ENCODE measurements at regions not wholly inside any gene's neighbourhood (a gene's known extent, or its start where the extent isn't known, plus 50 kb on each side); places are given as distances from the start of the nearest gene placed in this dataset.

- Histone ChIP-seq H3K27ac (ENCODE audit: low read length) (no peak overlapping the region), H3K27me3 (ENCODE audit: insufficient read depth, low read depth, low read length) (no peaks in the 10 kb centered on the region), H3K9ac (ENCODE audit: low read length) (no peak overlapping the region), H3F3A (ENCODE audit: insufficient read depth, low read length, poor library complexity, severe bottlenecking) (no peaks in the 10 kb centered on the region), H3K9me3 (ENCODE audit: low read length) (no peaks in the 10 kb centered on the region), H2AFZ (ENCODE audit: low read depth, low read length) (no peak overlapping the region), H4K20me1 (ENCODE audit: insufficient read depth) (no peaks in the 10 kb centered on the region), H3K9me2 (ENCODE audit: insufficient read depth, low read length) (no peaks in the 10 kb centered on the region), H3K4me2 (ENCODE audit: low read length) (no peak overlapping the region), H3K4me3 (ENCODE audit: low read length) (no peak overlapping the region), H3K36me3 (ENCODE audit: insufficient read depth, low read length) (no peaks in the 10 kb centered on the region), H3K79me2 (replicated peaks; ENCODE audit: insufficient read depth, low read length) (no peaks in the 10 kb centered on the region)
- no peak for TF ChIP-seq MXI1 (conservative IDR thresholded peaks at IDR 0.05; ENCODE audit: poor library complexity, severe bottlenecking)
- no peak for TF ChIP-seq REST (IDR thresholded peaks at IDR 0.05; ENCODE audit: borderline replicate concordance)
- no peak for TF ChIP-seq RAD21 (conservative IDR thresholded peaks at IDR 0.05)
- no peak for TF ChIP-seq TAF1 (IDR thresholded peaks at IDR 0.05; ENCODE audit: low read depth)
- TF ChIP-seq SMC3 (conservative IDR thresholded peaks at IDR 0.05; ENCODE audit: poor library complexity) = no peak
- no peak for TF ChIP-seq EP300 (conservative IDR thresholded peaks at IDR 0.05; ENCODE audit: poor library complexity, severe bottlenecking)
- TF ChIP-seq CTCF (IDR thresholded peaks at IDR 0.05; ENCODE audit: poor library complexity, severe bottlenecking) = no peak
- no peak for TF ChIP-seq EZH2 (IDR thresholded peaks at IDR 0.05; ENCODE audit: borderline replicate concordance, insufficient read depth, low read length, poor library complexity, severe bottlenecking)
Measured at GRCh38 chr15:91499774-91500383, 353.6 kb upstream of the SLCO3A1 start.

GRCh38 chr15:91508633-91509032 is 344.9 kb upstream of the SLCO3A1 start:
- Histone ChIP-seq H3K9ac (ENCODE audit: low read length) (no peak overlapping the region), H3F3A (ENCODE audit: insufficient read depth, low read length, poor library complexity, severe bottlenecking) (no peaks in the 10 kb centered on the region), H3K4me3 (ENCODE audit: low read length) (no peak overlapping the region), H3K27ac (ENCODE audit: low read length) (no peak overlapping the region), H3K4me2 (ENCODE audit: low read length) (no peak overlapping the region), H3K9me2 (ENCODE audit: insufficient read depth, low read length) (no peaks in the 10 kb centered on the region), H3K9me3 (ENCODE audit: low read length) (no peaks in the 10 kb centered on the region), H3K79me2 (replicated peaks; ENCODE audit: insufficient read depth, low read length) (no peaks in the 10 kb centered on the region), H4K20me1 (ENCODE audit: insufficient read depth) (no peaks in the 10 kb centered on the region), H3K36me3 (ENCODE audit: insufficient read depth, low read length) (no peaks in the 10 kb centered on the region), H3K27me3 (ENCODE audit: insufficient read depth, low read depth, low read length) (no peaks in the 10 kb centered on the region), H2AFZ (ENCODE audit: low read depth, low read length) (no peak overlapping the region)
- TF ChIP-seq POLR2AphosphoS5 (IDR thresholded peaks at IDR 0.05) = no peak
- TF ChIP-seq SMC3 (conservative IDR thresholded peaks at IDR 0.05; ENCODE audit: poor library complexity) = no peak
- TF ChIP-seq RAD21 (conservative IDR thresholded peaks at IDR 0.05) = no peak
- no peak for TF ChIP-seq TAF1 (IDR thresholded peaks at IDR 0.05; ENCODE audit: low read depth)
- TF ChIP-seq CTCF (IDR thresholded peaks at IDR 0.05; ENCODE audit: poor library complexity, severe bottlenecking) = no peak
- no peak for TF ChIP-seq EP300 (conservative IDR thresholded peaks at IDR 0.05; ENCODE audit: poor library complexity, severe bottlenecking)
- TF ChIP-seq MXI1 (conservative IDR thresholded peaks at IDR 0.05; ENCODE audit: poor library complexity, severe bottlenecking) = no peak
- TF ChIP-seq EZH2 (IDR thresholded peaks at IDR 0.05; ENCODE audit: borderline replicate concordance, insufficient read depth, low read length, poor library complexity, severe bottlenecking) = no peak
- TF ChIP-seq REST (IDR thresholded peaks at IDR 0.05; ENCODE audit: borderline replicate concordance) = no peak
